IPS-11a (cell line): ENCODE measurements at regions not wholly inside any gene's neighbourhood (a gene's known extent, or its start where the extent isn't known, plus 50 kb on each side); places are given as distances from the start of the nearest gene placed in this dataset.
"Not testable (repeated sequence)": the region's sequence is repeated elsewhere in the genome, so short reads cannot be mapped to it uniquely, and the experiment has no call there.

Experiments used
- H3K4me3 ChIP-seq: one replicate; pipeline ENCODE4 v1.5.1; 2013; ENCODE audit warnings: low read depth, low read length, control low read depth

- H3K4me3 ChIP-seq = not testable (repeated sequence)
Observed at GRCh38 chr4:9505341-9505740, 61.1 kb downstream of the DEFB131A start.

- not testable (repeated sequence) for H3K4me3 ChIP-seq
Observed at GRCh38 chr4:9506672-9507071, 62.5 kb downstream of the DEFB131A start.

GRCh38 chr4:9512941-9513340 lies 68.7 kb downstream of the DEFB131A start:
- not testable (repeated sequence) for H3K4me3 ChIP-seq

GRCh38 chr4:9519631-9520030 lies 75.4 kb downstream of the DEFB131A start:
- H3K4me3 ChIP-seq = not testable (repeated sequence)

GRCh38 chr4:9522903-9523302 lies 78.7 kb downstream of the DEFB131A start:
- H3K4me3 ChIP-seq = not testable (repeated sequence)

GRCh38 chr4:9524406-9524805 lies 80.2 kb downstream of the DEFB131A start:
- not testable (repeated sequence) for H3K4me3 ChIP-seq

GRCh38 chr4:9532134-9532862 lies 88.1 kb downstream of the DEFB131A start:
- H3K4me3 ChIP-seq = peak overlapping the region; percentile 45

GRCh38 chr4:9532863-9533192 lies 88.6 kb downstream of the DEFB131A start:
- H3K4me3 ChIP-seq = peak overlapping the region; percentile 45

- not testable (repeated sequence) for H3K4me3 ChIP-seq
Observed at GRCh38 chr4:9537101-9537500, 92.9 kb downstream of the DEFB131A start.

GRCh38 chr4:9539939-9540520 lies 95.8 kb downstream of the DEFB131A start:
- H3K4me3 ChIP-seq = not testable (repeated sequence)

GRCh38 chr4:9541388-9541915 lies 97.2 kb downstream of the DEFB131A start:
- H3K4me3 ChIP-seq = not testable (repeated sequence)

- not testable (repeated sequence) for H3K4me3 ChIP-seq
Observed at GRCh38 chr4:9544851-9545250, 100.6 kb downstream of the DEFB131A start.

GRCh38 chr4:9547470-9547869 lies 103.3 kb downstream of the DEFB131A start:
- H3K4me3 ChIP-seq = not testable (repeated sequence)

- H3K4me3 ChIP-seq = not testable (repeated sequence)
Observed at GRCh38 chr4:9556076-9556475, 111.9 kb downstream of the DEFB131A start.

- not testable (repeated sequence) for H3K4me3 ChIP-seq
Observed at GRCh38 chr4:9577869-9578268, 133.7 kb downstream of the DEFB131A start.

GRCh38 chr4:9582880-9583279 lies 138.7 kb downstream of the DEFB131A start:
- H3K4me3 ChIP-seq = not testable (repeated sequence)

GRCh38 chr4:9592010-9592409 lies 147.8 kb downstream of the DEFB131A start:
- H3K4me3 ChIP-seq = no peak overlapping the region

GRCh38 chr4:9594948-9595347 lies 150.7 kb downstream of the DEFB131A start:
- no peak overlapping the region for H3K4me3 ChIP-seq

- H3K4me3 ChIP-seq = not testable (repeated sequence)
Observed at GRCh38 chr4:9595531-9595930, 151.3 kb downstream of the DEFB131A start.

- H3K4me3 ChIP-seq = no peak overlapping the region
Observed at GRCh38 chr4:9599266-9599665, 155.1 kb downstream of the DEFB131A start.

GRCh38 chr4:9600246-9600645 lies 156.0 kb downstream of the DEFB131A start:
- no peak overlapping the region for H3K4me3 ChIP-seq

- H3K4me3 ChIP-seq = no peak overlapping the region
Observed at GRCh38 chr4:9602389-9602914, 158.2 kb downstream of the DEFB131A start.
